RWPE2 (cell line): ENCODE measurements at regions not wholly inside any gene's neighbourhood (a gene's known extent, or its start where the extent isn't known, plus 50 kb on each side); places are given as distances from the start of the nearest gene placed in this dataset.

Experiments used
- ATAC-seq: fragments of 200-7000 bp; cut with Tn5 transposase; 3 replicates; pipeline ENCODE4 v1.9.1; 2021; ENCODE audit warnings: low read depth
- DNase-seq: peaks from one replicate; pipeline ENCODE4 v3.0.0-alpha.2; 2020; ENCODE audit warnings: low spot score
- H3K27ac ChIP-seq: fragments of 450-650 bp; 2 replicates; pipeline ENCODE4 v1.5.1; 2017; ENCODE audit warnings: mild to moderate bottlenecking; ENCODE audit not compliant: poor library complexity, severe bottlenecking
- H3K27me3 ChIP-seq: fragments of 250-450 bp; sonication (Bioruptor Pico); 2 replicates; pipeline ENCODE4 v1.5.1; 2021; ENCODE audit warnings: mild to moderate bottlenecking, moderate library complexity; ENCODE audit not compliant: insufficient read depth, poor library complexity, severe bottlenecking
- H3K36me3 ChIP-seq: fragments of 250-450 bp; sonication (Bioruptor Pico); 2 replicates; pipeline ENCODE4 v1.5.1; 2020; ENCODE audit warnings: low read depth, mild to moderate bottlenecking, moderate library complexity
- H3K4me1 ChIP-seq: fragments of 250-450 bp; sonication (Bioruptor Pico); 2 replicates; pipeline ENCODE4 v1.5.1; 2021; ENCODE audit warnings: mild to moderate bottlenecking, moderate library complexity; ENCODE audit not compliant: insufficient read depth, poor library complexity, severe bottlenecking
- H3K4me3 ChIP-seq: fragments of 250-450 bp; sonication (Bioruptor Pico); 2 replicates; pipeline ENCODE4 v1.5.1; 2021; ENCODE audit warnings: mild to moderate bottlenecking, moderate library complexity; ENCODE audit not compliant: severe bottlenecking
- H3K9me3 ChIP-seq: fragments of 250-450 bp; sonication (Bioruptor Pico); 2 replicates; pipeline ENCODE4 v1.5.1; 2021; ENCODE audit warnings: mild to moderate bottlenecking, moderate library complexity; ENCODE audit not compliant: severe bottlenecking
- CTCF ChIP-seq: fragments of 450-650 bp; IDR thresholded peaks from one replicate; pipeline ENCODE4 v1.5.1; 2017; ENCODE audit warnings: mild to moderate bottlenecking, moderate library complexity; ENCODE audit not compliant: poor library complexity, severe bottlenecking

GRCh38 chr9:74107692-74108091 is 389.4 kb upstream of the RORB start:
- no peaks in the 10 kb centered on the region for H3K4me1 ChIP-seq
- H3K36me3 ChIP-seq, result no peaks in the 10 kb centered on the region
- DNase-seq (no peak), ATAC-seq (no peak)
- TF ChIP-seq CTCF, result no peak
- no peak overlapping the region for H3K4me3 ChIP-seq
- H3K9me3 ChIP-seq, result no peaks in the 10 kb centered on the region
- no peak overlapping the region for H3K27ac ChIP-seq
- no peaks in the 10 kb centered on the region for H3K27me3 ChIP-seq

DNA sequence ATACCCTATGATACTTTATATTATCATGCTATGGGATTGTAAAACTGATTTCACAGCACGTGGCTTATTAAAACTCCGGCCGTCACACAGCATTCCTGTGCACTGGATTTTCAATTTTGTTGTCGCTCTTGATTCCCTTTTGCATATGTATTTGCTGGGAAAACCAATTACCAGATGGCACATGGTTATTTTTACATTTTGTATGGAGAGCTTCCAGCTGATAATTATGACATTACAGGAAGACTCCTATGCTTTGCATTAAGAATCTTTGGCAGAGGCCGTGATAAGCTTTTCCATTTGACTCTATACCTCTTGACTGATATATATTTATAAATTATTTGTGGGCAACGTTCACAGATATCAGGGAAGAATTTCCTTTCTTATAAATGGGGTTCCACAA is 381.2 kb upstream of the RORB start:
- H3K4me3 ChIP-seq, result no peak overlapping the region
- H3K9me3 ChIP-seq, result no peaks in the 10 kb centered on the region
- no peak for TF ChIP-seq CTCF
- DNase-seq, result no peak
- H3K27ac ChIP-seq, result no peak overlapping the region
- H3K36me3 ChIP-seq, result no peaks in the 10 kb centered on the region
- no peaks in the 10 kb centered on the region for H3K27me3 ChIP-seq
- no peaks in the 10 kb centered on the region for H3K4me1 ChIP-seq
- no peak for ATAC-seq

DNA sequence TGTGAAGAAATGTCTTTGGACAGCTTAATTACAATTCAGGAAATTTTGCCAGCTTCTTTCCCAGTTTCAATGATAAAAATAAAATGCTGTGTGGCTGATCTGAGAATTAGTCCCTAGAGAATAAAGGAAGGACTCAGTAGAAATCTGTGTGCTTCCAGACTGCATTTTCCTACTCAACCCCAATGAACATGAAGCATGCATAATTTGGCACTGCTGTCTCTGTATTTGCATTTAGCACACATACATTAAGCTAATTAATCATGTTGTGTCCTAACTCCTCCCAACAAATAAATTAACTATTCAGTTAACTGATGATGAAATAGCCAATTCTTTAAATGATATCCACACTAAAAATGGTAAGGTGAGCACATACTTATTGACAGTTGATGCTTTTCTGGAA is 380.0 kb upstream of the RORB start:
- no peak overlapping the region for H3K27ac ChIP-seq
- H3K9me3 ChIP-seq, result no peaks in the 10 kb centered on the region
- no peaks in the 10 kb centered on the region for H3K27me3 ChIP-seq
- TF ChIP-seq CTCF, result no peak
- DNase-seq (no peak), ATAC-seq (no peak)
- no peaks in the 10 kb centered on the region for H3K4me1 ChIP-seq
- no peak overlapping the region for H3K4me3 ChIP-seq
- no peaks in the 10 kb centered on the region for H3K36me3 ChIP-seq

DNA sequence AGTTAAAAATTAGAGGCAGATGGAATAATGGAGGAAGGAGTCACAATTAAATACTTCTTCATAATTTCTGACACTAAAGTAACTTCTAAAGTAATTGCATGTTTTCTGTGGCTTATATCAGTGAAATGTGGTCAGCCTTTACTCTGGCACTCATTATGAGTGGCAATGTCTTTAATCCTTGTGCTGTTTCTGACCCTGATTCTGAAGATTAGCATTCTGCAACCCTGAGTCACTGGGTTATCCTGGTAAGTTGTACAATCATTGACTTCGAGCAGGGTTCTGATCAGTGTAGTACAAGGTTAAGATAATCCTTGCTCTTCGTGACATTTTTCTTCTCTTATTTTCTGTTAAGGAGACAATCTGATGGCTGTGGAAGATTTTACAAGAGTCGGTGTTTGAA is 379.4 kb upstream of the RORB start:
- ATAC-seq, result no peak
- Histone ChIP-seq H3K27me3 (no peaks in the 10 kb centered on the region), H3K27ac (no peak overlapping the region), H3K4me3 (no peak overlapping the region), H3K36me3 (no peaks in the 10 kb centered on the region), H3K4me1 (no peaks in the 10 kb centered on the region), H3K9me3 (no peaks in the 10 kb centered on the region)
- TF ChIP-seq CTCF, result no peak
- no peak for DNase-seq

DNA sequence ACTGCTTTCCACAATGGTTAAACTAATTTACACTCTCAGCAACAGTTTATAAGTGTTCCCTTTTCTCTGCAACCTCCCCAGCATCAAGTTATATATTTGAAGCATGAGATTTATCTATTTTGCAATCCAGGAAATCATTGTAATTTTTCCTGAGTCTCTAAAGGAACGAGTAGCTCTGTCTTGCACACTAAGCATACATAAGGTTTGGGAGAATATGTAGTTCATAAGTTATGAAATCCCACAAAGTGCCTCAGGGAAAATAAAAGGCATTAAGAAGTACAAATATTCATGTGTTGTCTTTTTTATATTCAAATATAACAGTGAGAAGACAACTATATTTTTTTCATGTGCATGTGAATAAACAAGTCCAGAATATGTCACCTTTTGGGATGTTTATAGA is 377.1 kb upstream of the RORB start:
- no peak for TF ChIP-seq CTCF
- no peak for DNase-seq
- no peak overlapping the region for H3K27ac ChIP-seq

More for the DNA sequence above, 377.1 kb upstream of the RORB start:
- ATAC-seq, result no peak
- H3K36me3 ChIP-seq, result no peaks in the 10 kb centered on the region
- peaks cover 4% of the 10 kb centered on the region for H3K27me3 ChIP-seq
- no peaks in the 10 kb centered on the region for H3K4me1 ChIP-seq
- no peaks in the 10 kb centered on the region for H3K9me3 ChIP-seq
- H3K4me3 ChIP-seq, result no peak overlapping the region
